ENCODE measurements at regions not wholly inside any gene's neighbourhood (a gene's known extent, or its start where the extent isn't known, plus 50 kb on each side); places are given as distances from the start of the nearest gene placed in this dataset.
"Not testable (repeated sequence)": the region's sequence is repeated elsewhere in the genome, so short reads cannot be mapped to it uniquely, and the experiment has no call there.

- ChIA-PET CTCF (no interaction called here), POLR2A (ENCODE audit: low non-redundant PET) (no interaction called here)
- no peak for DNase-seq (ENCODE audit: low spot score)
- no peak for TF ChIP-seq CTCF (conservative IDR thresholded peaks at IDR 0.05; ENCODE audit: low read depth)
- no peak overlapping the region for H3K27ac ChIP-seq
These were observed 55.6 kb upstream of the CCND1 start for GRCh38 chr11:69585385-69585784.

GRCh38 chr11:69587454-69588090, 53.4 kb upstream of the CCND1 start:
- no peak overlapping the region; the same call in 1 of the 2 replicates for H3K27ac ChIP-seq
- ChIA-PET POLR2A (ENCODE audit: low non-redundant PET) (no interaction called here), CTCF (no interaction called here)
- peak; percentile 80 for DNase-seq (ENCODE audit: low spot score)
- no peak for TF ChIP-seq CTCF (conservative IDR thresholded peaks at IDR 0.05; ENCODE audit: low read depth)

GRCh38 chr11:69588270-69588669, 52.7 kb upstream of the CCND1 start:
- ChIA-PET POLR2A (ENCODE audit: low non-redundant PET) (no interaction called here), CTCF (interaction anchor here (0.6 to 0.8 kb wide), 3 partner anchors 15 to 323 kb away, joined by 3 to 4 read pairs (median 3); no protein-coding TSS in a partner anchor)
- DNase-seq (ENCODE audit: low spot score), result peak; percentile 49
- H3K27ac ChIP-seq, result no peak overlapping the region
- TF ChIP-seq CTCF (conservative IDR thresholded peaks at IDR 0.05; ENCODE audit: low read depth), result no peak

GRCh38 chr11:69590088-69590487, 50.9 kb upstream of the CCND1 start:
- POLR2A ChIA-PET (ENCODE audit: low non-redundant PET); DNase-seq (ENCODE audit: low spot score); H3K27ac ChIP-seq; CTCF ChIA-PET: not testable (repeated sequence)

Data from RWPE1 (cell line).